ENCODE measurements at regions not wholly inside any gene's neighbourhood (a gene's known extent, or its start where the extent isn't known, plus 50 kb on each side); places are given as distances from the start of the nearest gene placed in this dataset.

DNA sequence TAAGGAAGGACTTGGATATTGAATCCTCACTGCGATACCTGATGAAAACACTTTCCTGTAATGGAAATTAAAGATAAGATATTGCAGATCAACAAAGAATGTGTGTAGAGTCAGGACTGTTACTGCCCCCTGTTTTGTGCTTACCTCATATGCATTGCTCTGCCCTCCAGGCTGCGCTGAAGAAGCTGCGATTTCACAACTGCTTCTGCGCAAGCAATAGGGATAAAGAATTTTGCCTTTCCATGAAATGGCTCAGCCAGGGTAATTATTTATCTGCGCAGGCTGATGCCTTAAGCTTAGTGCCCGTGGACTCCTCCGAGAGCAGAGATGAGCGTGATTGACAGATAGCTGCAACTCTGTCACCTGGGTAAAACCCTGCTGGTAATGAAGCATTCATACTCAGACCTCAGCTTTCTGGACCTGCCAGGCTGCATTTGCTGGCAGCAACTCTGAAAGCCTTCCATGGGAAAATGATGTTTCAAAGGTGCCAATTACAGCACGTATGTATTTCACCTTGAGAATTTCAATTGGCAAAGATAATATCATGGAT, 370.6 kb downstream of the SAMD5 start:
- Histone ChIP-seq H3K27me3 (no peaks in the 10 kb centered on the region), H3K9me3 (ENCODE audit: low read depth) (no peaks in the 10 kb centered on the region), H3K27ac (no peak overlapping the region), H3K36me3 (no peaks in the 10 kb centered on the region), H3K4me1 (ENCODE audit: low read depth) (no peaks in the 10 kb centered on the region), H3K4me3 (no peak overlapping the region)
- no peak for DNase-seq (ENCODE audit: low read depth in 1 of 2, low spot score in 1 of 2)
- TF ChIP-seq, protein P1, sequence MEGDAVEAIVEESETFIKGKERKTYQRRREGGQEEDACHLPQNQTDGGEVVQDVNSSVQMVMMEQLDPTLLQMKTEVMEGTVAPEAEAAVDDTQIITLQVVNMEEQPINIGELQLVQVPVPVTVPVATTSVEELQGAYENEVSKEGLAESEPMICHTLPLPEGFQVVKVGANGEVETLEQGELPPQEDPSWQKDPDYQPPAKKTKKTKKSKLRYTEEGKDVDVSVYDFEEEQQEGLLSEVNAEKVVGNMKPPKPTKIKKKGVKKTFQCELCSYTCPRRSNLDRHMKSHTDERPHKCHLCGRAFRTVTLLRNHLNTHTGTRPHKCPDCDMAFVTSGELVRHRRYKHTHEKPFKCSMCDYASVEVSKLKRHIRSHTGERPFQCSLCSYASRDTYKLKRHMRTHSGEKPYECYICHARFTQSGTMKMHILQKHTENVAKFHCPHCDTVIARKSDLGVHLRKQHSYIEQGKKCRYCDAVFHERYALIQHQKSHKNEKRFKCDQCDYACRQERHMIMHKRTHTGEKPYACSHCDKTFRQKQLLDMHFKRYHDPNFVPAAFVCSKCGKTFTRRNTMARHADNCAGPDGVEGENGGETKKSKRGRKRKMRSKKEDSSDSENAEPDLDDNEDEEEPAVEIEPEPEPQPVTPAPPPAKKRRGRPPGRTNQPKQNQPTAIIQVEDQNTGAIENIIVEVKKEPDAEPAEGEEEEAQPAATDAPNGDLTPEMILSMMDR (IDR thresholded peaks at IDR 0.05; ENCODE audit: low read depth, low read length): no peak

GRCh38 chr6:147881432-147881831, 372.9 kb downstream of the SAMD5 start:
- Histone ChIP-seq H3K4me1 (ENCODE audit: low read depth) (no peaks in the 10 kb centered on the region), H3K9me3 (ENCODE audit: low read depth) (no peaks in the 10 kb centered on the region), H3K27ac (no peak overlapping the region), H3K27me3 (no peaks in the 10 kb centered on the region), H3K36me3 (no peaks in the 10 kb centered on the region), H3K4me3 (no peak overlapping the region)
- TF ChIP-seq, protein P1 (IDR thresholded peaks at IDR 0.05; ENCODE audit: low read depth, low read length): no peak
- DNase-seq (ENCODE audit: low read depth in 1 of 2, low spot score in 1 of 2): no peak

- TF ChIP-seq, protein P1 (IDR thresholded peaks at IDR 0.05; ENCODE audit: low read depth, low read length): no peak
- no peak for DNase-seq (ENCODE audit: low read depth in 1 of 2, low spot score in 1 of 2)
Measured at GRCh38 chr6:147888374-147888773, 379.9 kb downstream of the SAMD5 start.

GRCh38 chr6:147891671-147892070, 383.2 kb downstream of the SAMD5 start:
- TF ChIP-seq, protein P1 (IDR thresholded peaks at IDR 0.05; ENCODE audit: low read depth, low read length): no peak

More at GRCh38 chr6:147888374-147888773, 379.9 kb downstream of the SAMD5 start:
- Histone ChIP-seq H3K4me3 (no peak overlapping the region), H3K27me3 (no peaks in the 10 kb centered on the region), H3K36me3 (no peaks in the 10 kb centered on the region), H3K27ac (no peak overlapping the region), H3K4me1 (ENCODE audit: low read depth) (no peaks in the 10 kb centered on the region), H3K9me3 (ENCODE audit: low read depth) (no peaks in the 10 kb centered on the region)

DNA sequence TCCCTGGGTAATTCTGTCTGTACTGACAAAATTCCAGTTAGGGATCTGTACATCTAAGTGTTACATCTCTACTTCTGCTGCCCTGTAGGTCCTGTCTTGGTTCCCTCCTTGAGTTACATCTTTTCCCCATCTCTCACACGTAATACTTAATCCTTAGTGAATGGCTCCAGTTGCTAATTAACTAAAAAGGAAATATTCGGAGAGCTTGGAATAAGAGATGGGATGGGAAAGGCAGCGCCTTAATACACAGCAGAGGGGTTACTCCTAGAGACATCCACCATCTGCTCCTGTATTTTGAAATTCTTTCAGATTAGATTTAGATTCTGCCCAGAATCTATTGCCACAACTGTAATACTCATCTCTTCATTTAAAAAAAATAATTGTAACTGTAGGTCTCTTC, 384.0 kb downstream of the SAMD5 start:
- Histone ChIP-seq H3K4me3 (no peak overlapping the region), H3K36me3 (no peaks in the 10 kb centered on the region), H3K4me1 (ENCODE audit: low read depth) (no peaks in the 10 kb centered on the region), H3K9me3 (ENCODE audit: low read depth) (no peaks in the 10 kb centered on the region), H3K27me3 (no peaks in the 10 kb centered on the region), H3K27ac (no peak overlapping the region)
- TF ChIP-seq, protein P1 (IDR thresholded peaks at IDR 0.05; ENCODE audit: low read depth, low read length): no peak
- DNase-seq (ENCODE audit: low read depth in 1 of 2, low spot score in 1 of 2): no peak

More at GRCh38 chr6:147891671-147892070, 383.2 kb downstream of the SAMD5 start:
- H3K4me3 ChIP-seq: no peak overlapping the region
- H3K9me3 ChIP-seq (ENCODE audit: low read depth): no peaks in the 10 kb centered on the region
- H3K4me1 ChIP-seq (ENCODE audit: low read depth): no peaks in the 10 kb centered on the region
- no peaks in the 10 kb centered on the region for H3K36me3 ChIP-seq
- no peaks in the 10 kb centered on the region for H3K27me3 ChIP-seq
- no peak for DNase-seq (ENCODE audit: low read depth in 1 of 2, low spot score in 1 of 2)
- H3K27ac ChIP-seq: no peak overlapping the region

All from cardiac muscle cell (in vitro differentiated cells and primary cell).